NOMO-1 treated with dmso at 0.1 percent for 144 hours (cell line): ENCODE measurements at regions not wholly inside any gene's neighbourhood (a gene's known extent, or its start where the extent isn't known, plus 50 kb on each side); places are given as distances from the start of the nearest gene placed in this dataset.

Experiments used
- DNase-seq: peaks from one replicate; lab custom pipeline; 2025; ENCODE audit not compliant: unreplicated experiment; lab: John Stamatoyannopoulos, UW

GRCh38 chr15:85941186-85941855 lies 138.3 kb upstream of the AGBL1 start:
- DNase-seq = no peak

GRCh38 chr15:85942632-85943031 lies 137.0 kb upstream of the AGBL1 start:
- no peak for DNase-seq

- no peak for DNase-seq
Measured at GRCh38 chr15:85943151-85943550, 136.5 kb upstream of the AGBL1 start.

DNA sequence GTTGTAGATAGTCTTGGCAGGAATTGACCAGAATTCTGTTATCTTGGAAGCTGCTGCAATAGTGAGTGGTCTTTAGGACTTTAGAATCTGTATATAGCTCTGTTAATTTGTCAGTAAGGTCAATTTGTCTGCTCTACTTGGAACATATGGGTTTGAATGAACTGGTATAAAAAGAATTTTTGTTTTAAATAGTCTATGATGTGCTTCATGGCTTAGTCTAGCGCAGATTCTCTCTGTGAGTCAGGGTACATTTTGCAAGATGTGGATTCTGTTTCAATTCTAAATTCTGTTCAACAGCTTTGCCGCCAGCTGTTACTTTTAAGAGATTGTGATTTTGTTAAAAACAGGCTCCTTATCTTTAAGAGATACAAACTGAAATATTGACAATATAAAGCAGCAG lies 135.9 kb upstream of the AGBL1 start:
- no peak for DNase-seq

DNA sequence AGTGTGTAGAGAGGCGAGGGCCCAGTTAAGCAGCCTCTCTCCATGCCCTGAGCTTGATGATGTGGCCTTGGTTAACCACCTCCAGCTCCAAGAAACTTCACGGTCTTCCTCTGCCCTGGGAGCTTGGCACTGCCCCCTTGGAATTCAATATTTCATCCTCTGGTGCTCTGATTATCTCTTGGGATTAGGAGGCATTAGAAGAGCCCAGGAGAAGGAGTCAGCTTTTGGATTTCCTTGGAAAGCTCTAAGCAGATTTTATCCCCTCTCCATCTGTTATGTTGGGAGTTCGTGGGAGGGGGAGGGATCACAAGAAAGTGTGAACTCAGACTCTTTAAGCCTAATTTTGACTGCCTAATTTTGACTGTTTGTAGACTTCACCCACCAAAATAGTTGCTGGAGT lies 132.7 kb upstream of the AGBL1 start:
- no peak for DNase-seq

- no peak for DNase-seq
Measured at GRCh38 chr15:85947936-85948335, 131.7 kb upstream of the AGBL1 start.

DNA sequence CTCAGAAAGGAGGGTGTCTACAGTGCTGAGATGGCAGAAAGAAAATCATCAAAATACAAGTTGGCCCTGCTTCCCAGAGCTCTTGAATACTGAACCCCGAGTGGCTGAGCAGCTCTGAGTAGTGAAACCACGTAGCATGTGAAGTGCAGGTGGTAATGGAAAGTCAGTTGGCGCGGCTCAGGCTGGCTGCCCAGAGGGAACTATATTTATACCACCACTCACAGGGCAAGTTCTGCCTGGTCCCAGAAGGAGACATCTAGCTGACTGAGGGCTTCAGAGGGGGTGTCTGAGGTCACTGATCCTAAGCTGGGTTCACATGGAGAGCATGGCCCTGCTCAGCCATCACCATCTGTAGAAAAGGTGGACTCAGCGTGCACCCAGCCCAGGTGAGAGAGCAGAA lies 129.6 kb upstream of the AGBL1 start:
- no peak for DNase-seq

DNA sequence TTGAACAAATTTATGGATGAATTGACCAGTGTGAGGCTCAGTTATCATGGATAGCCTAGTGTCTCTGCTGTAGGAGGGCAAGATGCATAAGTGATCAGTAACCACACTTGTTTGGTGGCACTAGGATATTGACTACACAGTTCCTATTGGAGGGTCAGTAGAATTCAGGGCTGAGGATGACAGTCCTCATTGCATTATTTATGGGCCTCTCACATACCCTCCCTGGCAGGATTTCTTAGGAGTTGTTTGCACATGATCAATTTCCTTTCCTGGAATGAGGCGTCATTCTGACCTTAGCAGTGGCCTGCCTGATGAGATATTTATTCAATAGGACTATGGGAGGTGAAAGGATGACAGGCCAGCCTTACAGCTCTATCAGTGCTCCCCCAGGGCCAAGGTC lies 125.1 kb upstream of the AGBL1 start:
- DNase-seq = no peak

DNA sequence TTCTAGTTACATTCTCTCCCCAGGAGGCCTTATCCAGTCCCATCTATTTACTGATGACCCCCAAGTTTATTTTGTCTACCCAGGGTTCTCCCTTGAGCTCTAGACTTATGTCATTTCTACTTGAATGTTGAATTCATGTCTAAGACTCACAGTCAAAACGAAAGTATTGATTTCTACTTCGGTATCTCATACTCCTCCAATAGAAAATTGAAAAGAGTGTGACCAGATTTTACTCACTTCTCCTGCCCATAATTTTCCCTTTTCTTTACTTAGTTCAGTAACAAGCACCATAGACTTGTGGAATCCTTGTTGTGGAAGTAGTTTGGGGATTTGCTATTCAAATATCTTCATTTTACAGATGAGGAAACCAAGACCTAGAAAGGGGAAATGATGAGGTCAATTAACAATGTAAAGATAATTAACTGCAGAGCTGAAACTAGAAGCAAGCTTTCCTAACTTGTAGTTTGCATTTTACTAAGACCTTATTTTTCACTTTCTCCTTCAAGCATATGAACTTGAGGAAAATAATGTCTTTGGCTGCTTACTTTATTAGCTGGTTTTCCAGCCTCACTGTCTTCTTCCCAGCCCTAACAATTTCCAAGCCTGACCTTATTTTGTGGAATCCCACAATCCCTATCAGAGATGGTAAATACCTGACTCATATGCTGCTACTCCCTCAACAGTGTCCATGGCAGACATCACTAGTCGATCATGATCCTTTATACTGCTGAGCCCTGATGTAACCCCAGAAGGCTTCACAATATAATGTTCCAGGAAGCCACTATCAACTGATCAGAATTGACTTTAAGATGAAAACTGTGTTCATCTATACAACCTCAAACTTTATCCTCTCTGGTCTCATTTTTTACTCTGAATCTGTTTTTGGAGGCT lies 123.9 kb upstream of the AGBL1 start:
- DNase-seq = no peak

GRCh38 chr15:85956532-85957275 lies 123.0 kb upstream of the AGBL1 start:
- DNase-seq = no peak

GRCh38 chr15:85959611-85960010 lies 120.1 kb upstream of the AGBL1 start:
- DNase-seq = no peak

DNA sequence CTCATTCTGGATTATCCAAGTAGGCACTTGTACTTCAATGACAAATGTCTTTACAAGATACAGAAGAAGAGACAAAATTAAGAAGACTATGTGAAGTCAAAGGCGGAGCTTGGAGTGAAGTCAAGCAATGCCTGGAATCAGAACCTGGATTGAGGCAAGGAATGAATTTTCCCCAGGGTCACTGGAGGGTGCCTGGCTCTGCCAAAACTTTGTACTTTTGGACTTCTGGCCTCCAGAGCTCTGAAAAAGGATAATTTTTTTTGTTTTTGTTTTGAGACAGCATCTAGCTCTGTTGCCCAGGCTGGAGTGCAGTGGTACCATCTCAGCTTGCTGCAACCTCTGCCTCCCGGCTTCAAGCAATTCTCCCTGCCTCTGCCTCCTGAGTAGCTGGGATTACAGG lies 119.3 kb upstream of the AGBL1 start:
- no peak for DNase-seq

DNA sequence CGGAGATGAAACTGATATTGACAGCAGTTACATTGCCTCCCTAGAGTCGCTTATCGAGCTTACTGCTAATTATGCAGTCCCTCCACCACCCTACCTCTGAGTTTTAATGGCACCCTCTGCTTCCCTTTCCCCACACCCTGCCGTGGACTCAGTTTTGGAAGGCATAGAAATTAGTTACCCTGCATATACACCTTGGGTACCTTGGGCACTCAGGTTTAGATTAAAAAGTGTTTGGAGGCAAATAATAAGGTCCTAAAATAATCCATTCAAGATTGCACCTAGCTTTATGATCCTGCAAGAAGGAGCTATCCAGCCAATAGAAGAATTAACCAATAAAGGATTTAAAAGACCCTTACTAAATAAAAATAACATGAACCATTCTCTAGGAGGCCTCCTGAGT lies 117.8 kb upstream of the AGBL1 start:
- no peak for DNase-seq

GRCh38 chr15:85963262-85963760 lies 116.4 kb upstream of the AGBL1 start:
- no peak for DNase-seq

DNA sequence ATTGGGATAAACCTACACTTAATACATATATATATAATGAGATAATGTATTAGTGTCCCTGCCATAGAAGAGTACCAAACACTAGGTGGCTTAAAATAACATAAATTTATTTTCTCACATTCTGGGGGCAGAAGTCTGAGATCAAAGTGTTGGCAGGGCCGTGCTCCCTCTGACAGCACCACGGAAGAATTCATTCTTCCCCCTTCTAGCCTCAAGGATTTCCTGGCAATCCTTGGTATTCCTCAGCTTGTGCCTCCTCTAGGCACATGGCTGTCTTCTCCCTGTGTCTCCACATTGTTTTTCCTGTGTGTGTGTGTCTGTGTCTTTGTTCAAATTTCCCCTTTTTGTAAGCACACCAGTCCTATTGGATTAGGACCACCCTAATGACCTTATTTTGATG lies 115.2 kb upstream of the AGBL1 start:
- no peak for DNase-seq

DNA sequence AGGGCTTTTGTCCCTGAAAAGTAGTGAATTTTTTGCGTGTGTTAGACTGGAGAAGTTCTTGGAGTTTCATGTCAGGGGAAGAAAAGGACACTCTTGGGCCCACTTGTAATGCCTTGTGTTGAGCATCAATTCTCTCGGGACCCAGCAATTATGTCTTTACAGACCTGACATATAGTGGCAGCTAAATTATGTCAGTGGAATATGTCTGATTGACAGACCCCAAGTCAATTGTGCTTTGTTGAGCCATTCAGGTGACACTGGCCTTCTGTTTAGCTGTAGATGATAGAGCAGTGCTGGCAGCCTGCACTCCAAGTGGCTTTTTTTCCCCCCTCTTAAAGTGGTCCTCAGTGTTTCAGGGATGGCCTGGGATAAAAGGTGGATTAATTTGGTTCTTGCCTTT lies 112.1 kb upstream of the AGBL1 start:
- no peak for DNase-seq

DNA sequence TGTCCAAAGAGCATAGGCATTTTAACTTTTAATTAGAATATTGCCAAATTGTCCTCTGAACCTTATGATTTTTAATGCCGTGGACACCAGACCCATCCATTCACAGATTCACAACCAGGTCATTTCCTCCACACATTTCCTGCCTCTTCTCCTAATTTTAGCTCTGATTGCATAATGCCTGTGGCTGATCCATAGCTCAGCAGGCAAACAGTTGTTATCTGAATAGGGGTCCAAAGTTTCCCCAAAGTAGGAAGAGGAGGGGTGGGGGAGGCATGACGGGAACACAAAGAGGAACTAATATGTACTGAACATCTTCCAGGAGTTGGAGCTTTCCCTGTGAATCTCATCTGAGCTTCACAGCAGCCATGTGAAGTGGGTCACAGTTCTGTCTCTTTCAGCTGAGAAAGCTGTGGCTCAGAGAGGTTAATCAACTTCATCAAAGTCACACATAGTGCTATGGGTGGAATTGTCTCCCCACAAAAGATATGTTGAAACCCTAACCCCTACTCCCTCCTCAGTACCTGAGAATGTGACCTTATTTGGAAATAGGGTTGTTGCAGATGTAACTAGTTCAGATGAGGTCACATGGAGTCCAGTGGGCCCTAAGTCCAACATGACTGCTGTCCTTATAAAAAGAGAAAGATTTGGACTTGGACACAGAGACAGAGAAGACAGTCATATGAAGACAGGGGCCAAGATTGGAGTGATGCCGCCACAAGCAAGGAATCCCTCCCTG lies 106.7 kb upstream of the AGBL1 start:
- DNase-seq = no peak

- no peak for DNase-seq
Measured at GRCh38 chr15:85973584-85974347, 105.9 kb upstream of the AGBL1 start.

- DNase-seq = no peak
Measured at GRCh38 chr15:85974348-85974705, 105.3 kb upstream of the AGBL1 start.

GRCh38 chr15:85974742-85975141 lies 104.9 kb upstream of the AGBL1 start:
- DNase-seq = no peak
